ENCODE measurements at regions not wholly inside any gene's neighbourhood (a gene's known extent, or its start where the extent isn't known, plus 50 kb on each side); places are given as distances from the start of the nearest gene placed in this dataset.

DNA sequence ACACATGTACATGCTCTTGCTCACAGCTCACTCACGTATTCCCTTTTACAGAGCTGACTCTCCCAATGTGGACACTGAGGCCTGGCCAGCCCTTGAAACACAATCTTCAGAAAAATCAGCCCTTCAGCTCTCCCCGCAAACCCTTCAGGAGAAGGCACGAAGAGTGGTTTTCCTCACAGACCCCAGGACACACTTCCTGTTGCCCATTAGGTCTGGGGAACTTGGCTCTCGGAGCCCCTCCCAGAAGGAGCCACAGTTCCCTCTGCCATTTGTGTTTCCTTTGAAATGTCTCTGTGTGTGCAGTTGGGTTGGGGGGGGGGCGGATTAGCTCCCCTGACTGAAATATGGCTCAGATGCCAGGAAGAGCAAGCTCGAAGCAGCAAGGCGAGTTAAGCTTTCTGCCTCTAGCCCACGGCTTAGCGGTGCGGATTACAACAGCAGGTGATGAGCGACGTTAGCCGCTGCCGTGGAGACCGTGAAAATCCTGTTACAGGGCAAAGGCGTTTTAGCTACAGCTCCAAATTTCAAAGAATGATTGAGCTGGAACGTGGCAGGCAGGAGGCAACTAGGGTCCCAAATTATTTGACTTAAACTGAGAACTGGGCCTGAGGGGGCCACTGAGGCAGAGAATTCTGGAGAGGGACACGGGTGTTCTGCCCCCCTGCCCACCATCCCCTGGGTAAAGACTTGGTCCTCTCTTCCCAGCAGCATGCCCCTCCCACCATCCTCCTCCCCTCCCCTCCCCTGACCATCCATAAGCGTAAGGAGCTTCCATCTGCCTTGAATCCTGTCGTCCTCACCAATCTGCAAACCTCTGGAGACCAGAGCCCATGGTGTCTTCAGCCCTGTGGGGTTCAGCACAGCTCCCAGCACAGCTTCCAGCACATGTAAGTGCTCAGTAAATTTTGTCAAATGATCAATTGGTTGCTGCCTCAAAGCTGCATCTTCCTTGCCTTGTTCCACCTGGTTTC, 598.6 kb downstream of the BUD13 start:
- H3K79me2 ChIP-seq (ENCODE audit: control insufficient read depth, low read length), result no peaks in the 10 kb centered on the region
- no peaks in the 10 kb centered on the region for H3K36me3 ChIP-seq (ENCODE audit: control insufficient read depth, low read length)
- no peak overlapping the region for H3K27ac ChIP-seq (ENCODE audit: low read depth, low read length)
- H4K20me1 ChIP-seq (ENCODE audit: control insufficient read depth, insufficient read depth, low read depth, low read length), result no peaks in the 10 kb centered on the region
- no peaks in the 10 kb centered on the region for H3K9me3 ChIP-seq (ENCODE audit: control insufficient read depth, insufficient read depth, low read length)
- no peaks in the 10 kb centered on the region for H3F3A ChIP-seq (ENCODE audit: control insufficient read depth, insufficient read depth)
- no peak overlapping the region for H3K4me3 ChIP-seq (ENCODE audit: low read length)
- TF ChIP-seq, protein P1, sequence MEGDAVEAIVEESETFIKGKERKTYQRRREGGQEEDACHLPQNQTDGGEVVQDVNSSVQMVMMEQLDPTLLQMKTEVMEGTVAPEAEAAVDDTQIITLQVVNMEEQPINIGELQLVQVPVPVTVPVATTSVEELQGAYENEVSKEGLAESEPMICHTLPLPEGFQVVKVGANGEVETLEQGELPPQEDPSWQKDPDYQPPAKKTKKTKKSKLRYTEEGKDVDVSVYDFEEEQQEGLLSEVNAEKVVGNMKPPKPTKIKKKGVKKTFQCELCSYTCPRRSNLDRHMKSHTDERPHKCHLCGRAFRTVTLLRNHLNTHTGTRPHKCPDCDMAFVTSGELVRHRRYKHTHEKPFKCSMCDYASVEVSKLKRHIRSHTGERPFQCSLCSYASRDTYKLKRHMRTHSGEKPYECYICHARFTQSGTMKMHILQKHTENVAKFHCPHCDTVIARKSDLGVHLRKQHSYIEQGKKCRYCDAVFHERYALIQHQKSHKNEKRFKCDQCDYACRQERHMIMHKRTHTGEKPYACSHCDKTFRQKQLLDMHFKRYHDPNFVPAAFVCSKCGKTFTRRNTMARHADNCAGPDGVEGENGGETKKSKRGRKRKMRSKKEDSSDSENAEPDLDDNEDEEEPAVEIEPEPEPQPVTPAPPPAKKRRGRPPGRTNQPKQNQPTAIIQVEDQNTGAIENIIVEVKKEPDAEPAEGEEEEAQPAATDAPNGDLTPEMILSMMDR (IDR thresholded peaks at IDR 0.05; ENCODE audit: low read depth, low read length, poor library complexity, severe bottlenecking), result no peak
- TF ChIP-seq EZH2phosphoT487 (IDR thresholded peaks at IDR 0.05; ENCODE audit: borderline replicate concordance, low read length), result no peak
- H3K9me2 ChIP-seq (replicated peaks; ENCODE audit: control insufficient read depth, low read length), result no peaks in the 10 kb centered on the region
- H3K4me2 ChIP-seq (ENCODE audit: low read length), result no peak overlapping the region
- no peaks in the 10 kb centered on the region for H3K27me3 ChIP-seq (ENCODE audit: control insufficient read depth, low read length)
- H3K4me1 ChIP-seq (ENCODE audit: control insufficient read depth, low read length), result no peaks in the 10 kb centered on the region

DNA sequence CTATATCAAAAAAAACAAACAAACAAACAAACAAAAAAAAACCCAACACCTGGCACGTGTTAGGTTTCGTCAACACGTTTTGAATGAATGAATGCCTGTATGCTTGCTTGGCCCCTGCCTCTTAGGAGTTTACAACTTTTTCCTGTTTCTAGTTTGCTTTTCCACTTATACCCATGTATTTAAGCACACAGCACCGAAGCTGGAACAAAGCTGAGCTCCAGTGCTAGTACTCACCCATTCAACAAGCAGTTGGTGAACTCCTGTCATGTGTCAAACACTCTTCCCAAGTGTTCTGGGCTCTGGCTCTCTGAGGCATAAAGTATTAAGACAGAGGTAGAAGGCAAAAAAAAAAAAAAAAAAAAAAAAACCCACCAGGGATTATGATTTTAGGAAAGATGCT, 599.3 kb downstream of the BUD13 start:
- Histone ChIP-seq H3K36me3 (ENCODE audit: control insufficient read depth, low read length) (no peaks in the 10 kb centered on the region), H3K9me2 (replicated peaks; ENCODE audit: control insufficient read depth, low read length) (no peaks in the 10 kb centered on the region), H3K9me3 (ENCODE audit: control insufficient read depth, insufficient read depth, low read length) (no peaks in the 10 kb centered on the region), H3F3A (ENCODE audit: control insufficient read depth, insufficient read depth) (no peaks in the 10 kb centered on the region), H3K4me2 (ENCODE audit: low read length) (no peak overlapping the region), H3K27me3 (ENCODE audit: control insufficient read depth, low read length) (no peaks in the 10 kb centered on the region), H3K4me3 (ENCODE audit: low read length) (no peak overlapping the region), H3K4me1 (ENCODE audit: control insufficient read depth, low read length) (no peaks in the 10 kb centered on the region), H4K20me1 (ENCODE audit: control insufficient read depth, insufficient read depth, low read depth, low read length) (no peaks in the 10 kb centered on the region), H3K79me2 (ENCODE audit: control insufficient read depth, low read length) (no peaks in the 10 kb centered on the region), H3K27ac (ENCODE audit: low read depth, low read length) (no peak overlapping the region)
- TF ChIP-seq, protein P1 (IDR thresholded peaks at IDR 0.05; ENCODE audit: low read depth, low read length, poor library complexity, severe bottlenecking), result no peak
- no peak for TF ChIP-seq EZH2phosphoT487 (IDR thresholded peaks at IDR 0.05; ENCODE audit: borderline replicate concordance, low read length)

DNA sequence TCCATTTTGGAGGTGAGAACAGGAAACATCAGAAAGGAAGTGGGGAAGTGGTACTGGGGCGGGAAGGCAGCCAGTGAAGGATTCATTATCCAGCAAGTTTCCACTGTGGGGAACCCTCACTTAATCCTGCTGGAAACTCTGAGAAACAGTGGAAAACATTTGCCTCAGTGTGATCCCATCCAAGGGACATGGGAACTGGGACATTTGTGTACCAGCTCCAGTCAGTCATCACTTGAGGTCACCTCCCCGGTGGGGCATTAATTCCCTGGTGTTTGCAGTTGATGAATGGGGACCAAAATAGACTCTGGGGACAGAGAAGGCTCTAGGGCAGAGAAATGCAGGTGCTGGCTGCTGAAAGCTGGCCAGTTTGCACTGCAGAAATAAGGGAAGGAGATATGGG, 599.9 kb downstream of the BUD13 start:
- H3K27ac ChIP-seq (ENCODE audit: low read depth, low read length), result no peak overlapping the region

More for the DNA sequence above, 599.9 kb downstream of the BUD13 start:
- no peaks in the 10 kb centered on the region for H3K9me3 ChIP-seq (ENCODE audit: control insufficient read depth, insufficient read depth, low read length)
- H4K20me1 ChIP-seq (ENCODE audit: control insufficient read depth, insufficient read depth, low read depth, low read length), result no peaks in the 10 kb centered on the region
- H3K27me3 ChIP-seq (ENCODE audit: control insufficient read depth, low read length), result no peaks in the 10 kb centered on the region
- H3F3A ChIP-seq (ENCODE audit: control insufficient read depth, insufficient read depth), result no peaks in the 10 kb centered on the region
- no peak overlapping the region for H3K4me3 ChIP-seq (ENCODE audit: low read length)
- H3K9me2 ChIP-seq (replicated peaks; ENCODE audit: control insufficient read depth, low read length), result no peaks in the 10 kb centered on the region
- H3K79me2 ChIP-seq (ENCODE audit: control insufficient read depth, low read length), result no peaks in the 10 kb centered on the region
- H3K4me2 ChIP-seq (ENCODE audit: low read length), result no peak overlapping the region
- H3K4me1 ChIP-seq (ENCODE audit: control insufficient read depth, low read length), result no peaks in the 10 kb centered on the region
- no peaks in the 10 kb centered on the region for H3K36me3 ChIP-seq (ENCODE audit: control insufficient read depth, low read length)
- TF ChIP-seq EZH2phosphoT487 (IDR thresholded peaks at IDR 0.05; ENCODE audit: borderline replicate concordance, low read length), result no peak
- TF ChIP-seq, protein P1 (IDR thresholded peaks at IDR 0.05; ENCODE audit: low read depth, low read length, poor library complexity, severe bottlenecking), result no peak

All from DOHH2 (cell line).